RWPE2 (cell line): ENCODE measurements at regions not wholly inside any gene's neighbourhood (a gene's known extent, or its start where the extent isn't known, plus 50 kb on each side); places are given as distances from the start of the nearest gene placed in this dataset.

Experiments used
- ATAC-seq: fragments of 200-7000 bp; cut with Tn5 transposase; 3 replicates; pipeline ENCODE4 v1.9.1; 2021; ENCODE audit warnings: low read depth
- DNase-seq: peaks from one replicate; pipeline ENCODE4 v3.0.0-alpha.2; 2020; ENCODE audit warnings: low spot score
- H3K27ac ChIP-seq: fragments of 450-650 bp; 2 replicates; pipeline ENCODE4 v1.5.1; 2017; ENCODE audit warnings: mild to moderate bottlenecking; ENCODE audit not compliant: poor library complexity, severe bottlenecking
- H3K27me3 ChIP-seq: fragments of 250-450 bp; sonication (Bioruptor Pico); 2 replicates; pipeline ENCODE4 v1.5.1; 2021; ENCODE audit warnings: mild to moderate bottlenecking, moderate library complexity; ENCODE audit not compliant: insufficient read depth, poor library complexity, severe bottlenecking
- H3K36me3 ChIP-seq: fragments of 250-450 bp; sonication (Bioruptor Pico); 2 replicates; pipeline ENCODE4 v1.5.1; 2020; ENCODE audit warnings: low read depth, mild to moderate bottlenecking, moderate library complexity
- H3K4me1 ChIP-seq: fragments of 250-450 bp; sonication (Bioruptor Pico); 2 replicates; pipeline ENCODE4 v1.5.1; 2021; ENCODE audit warnings: mild to moderate bottlenecking, moderate library complexity; ENCODE audit not compliant: insufficient read depth, poor library complexity, severe bottlenecking
- H3K4me3 ChIP-seq: fragments of 250-450 bp; sonication (Bioruptor Pico); 2 replicates; pipeline ENCODE4 v1.5.1; 2021; ENCODE audit warnings: mild to moderate bottlenecking, moderate library complexity; ENCODE audit not compliant: severe bottlenecking
- H3K9me3 ChIP-seq: fragments of 250-450 bp; sonication (Bioruptor Pico); 2 replicates; pipeline ENCODE4 v1.5.1; 2021; ENCODE audit warnings: mild to moderate bottlenecking, moderate library complexity; ENCODE audit not compliant: severe bottlenecking
- CTCF ChIP-seq: fragments of 450-650 bp; IDR thresholded peaks from one replicate; pipeline ENCODE4 v1.5.1; 2017; ENCODE audit warnings: mild to moderate bottlenecking, moderate library complexity; ENCODE audit not compliant: poor library complexity, severe bottlenecking

GRCh38 chr2:180751306-180751920, 229.0 kb upstream of the UBE2E3 start:
- no peaks in the 10 kb centered on the region for H3K36me3 ChIP-seq
- H3K4me1 ChIP-seq = peaks cover 20% of the 10 kb centered on the region
- H3K9me3 ChIP-seq = no peaks in the 10 kb centered on the region
- no peak overlapping the region for H3K27ac ChIP-seq
- no peak overlapping the region for H3K4me3 ChIP-seq
- ATAC-seq (no peak), DNase-seq (no peak)
- no peaks in the 10 kb centered on the region for H3K27me3 ChIP-seq
- TF ChIP-seq CTCF = no peak

GRCh38 chr2:180747728-180748127, 232.7 kb upstream of the UBE2E3 start:
- DNase-seq = no peak
- Histone ChIP-seq H3K4me1 (peaks cover 24% of the 10 kb centered on the region), H3K4me3 (no peak overlapping the region), H3K27me3 (no peaks in the 10 kb centered on the region), H3K27ac (peak overlapping the region; percentile 73), H3K36me3 (no peaks in the 10 kb centered on the region), H3K9me3 (no peaks in the 10 kb centered on the region)
- peak; percentile 84 for ATAC-seq
- TF ChIP-seq CTCF = no peak

- H3K36me3 ChIP-seq = no peaks in the 10 kb centered on the region
- no peak overlapping the region for H3K4me3 ChIP-seq
- no peaks in the 10 kb centered on the region for H3K9me3 ChIP-seq
- DNase-seq = no peak
- H3K27ac ChIP-seq = peak overlapping the region; percentile 82
- no peak for TF ChIP-seq CTCF
- H3K27me3 ChIP-seq = no peaks in the 10 kb centered on the region
- ATAC-seq = peak; percentile 51
- peaks cover 30% of the 10 kb centered on the region for H3K4me1 ChIP-seq
Measured at GRCh38 chr2:180743401-180743800, 237.0 kb upstream of the UBE2E3 start.

- ATAC-seq (peak; percentile 98), DNase-seq (no peak)
- Histone ChIP-seq H3K4me3 (no peak overlapping the region), H3K4me1 (peaks cover 25% of the 10 kb centered on the region), H3K27ac (peak overlapping the region; percentile 82), H3K27me3 (no peaks in the 10 kb centered on the region), H3K36me3 (no peaks in the 10 kb centered on the region), H3K9me3 (no peaks in the 10 kb centered on the region)
- TF ChIP-seq CTCF = no peak
Measured at GRCh38 chr2:180742801-180743200, 237.6 kb upstream of the UBE2E3 start.

GRCh38 chr2:180739070-180739469, 241.3 kb upstream of the UBE2E3 start:
- H3K9me3 ChIP-seq = no peaks in the 10 kb centered on the region
- H3K4me1 ChIP-seq = peaks cover 16% of the 10 kb centered on the region
- no peak overlapping the region for H3K27ac ChIP-seq
- no peak for ATAC-seq
- no peaks in the 10 kb centered on the region for H3K36me3 ChIP-seq
- DNase-seq = no peak
- no peak for TF ChIP-seq CTCF
- H3K27me3 ChIP-seq = no peaks in the 10 kb centered on the region
- no peak overlapping the region for H3K4me3 ChIP-seq
